ENCODE measurements at regions not wholly inside any gene's neighbourhood (a gene's known extent, or its start where the extent isn't known, plus 50 kb on each side); places are given as distances from the start of the nearest gene placed in this dataset.

DNA sequence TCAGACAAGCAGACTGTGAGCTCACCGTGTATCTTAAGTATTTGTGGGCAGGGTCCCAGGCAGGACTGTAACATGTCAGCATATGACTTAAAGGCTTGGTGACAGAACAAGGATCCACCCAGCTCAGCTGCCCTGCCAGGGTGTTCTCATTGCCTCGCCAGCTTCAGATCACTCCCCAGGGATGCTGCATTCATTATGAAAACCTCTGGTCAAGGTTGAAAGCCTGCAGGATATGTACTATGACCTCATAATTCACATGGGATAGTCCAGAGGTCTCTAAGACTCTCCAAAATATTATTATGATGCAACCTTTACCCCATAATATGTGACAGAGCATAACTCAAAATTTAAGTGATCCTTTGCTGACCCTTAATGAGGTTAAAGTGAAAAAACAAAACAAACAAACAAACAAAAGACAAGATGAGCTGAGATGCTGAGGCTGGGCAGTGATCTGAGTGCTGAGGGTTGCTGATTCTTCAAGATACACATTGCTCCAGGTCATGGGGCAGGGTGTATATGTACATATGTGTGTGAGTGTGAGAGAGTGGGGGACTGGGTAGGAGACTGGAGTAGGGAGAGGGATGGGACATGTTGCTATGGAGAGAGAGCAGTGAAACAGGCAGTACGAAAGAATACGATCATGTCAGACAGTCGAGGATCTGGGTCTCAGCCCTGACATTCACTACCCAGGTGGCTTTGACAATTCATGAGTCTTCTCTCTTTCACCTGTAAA lies 98.8 kb upstream of the DUSP10 start:
- TF ChIP-seq SUZ12 (IDR thresholded peaks at IDR 0.05; ENCODE audit: extremely low read depth, insufficient read depth, insufficient read length) (no peak), YY1 (IDR thresholded peaks at IDR 0.05; ENCODE audit: insufficient read depth, insufficient read length) (no peak), ZNF274 (IDR thresholded peaks at IDR 0.05; ENCODE audit: low read depth, low read length) (no peak)
- Histone ChIP-seq H3K9me3 (ENCODE audit: insufficient read depth, low read length) (no peaks in the 10 kb centered on the region), H3K4me1 (ENCODE audit: insufficient read depth, insufficient read length) (peaks cover under 1% of the 10 kb centered on the region), H3K4me3 (ENCODE audit: insufficient read length, low read depth) (no peak overlapping the region), H3K9ac (ENCODE audit: insufficient read length, low read depth) (no peak overlapping the region), H3K36me3 (ENCODE audit: insufficient read depth, insufficient read length, low read length) (no peaks in the 10 kb centered on the region), H3K27me3 (ENCODE audit: insufficient read depth, insufficient read length) (no peaks in the 10 kb centered on the region)
- DNase-seq (ENCODE audit: low read depth, low spot score), result no peak

DNA sequence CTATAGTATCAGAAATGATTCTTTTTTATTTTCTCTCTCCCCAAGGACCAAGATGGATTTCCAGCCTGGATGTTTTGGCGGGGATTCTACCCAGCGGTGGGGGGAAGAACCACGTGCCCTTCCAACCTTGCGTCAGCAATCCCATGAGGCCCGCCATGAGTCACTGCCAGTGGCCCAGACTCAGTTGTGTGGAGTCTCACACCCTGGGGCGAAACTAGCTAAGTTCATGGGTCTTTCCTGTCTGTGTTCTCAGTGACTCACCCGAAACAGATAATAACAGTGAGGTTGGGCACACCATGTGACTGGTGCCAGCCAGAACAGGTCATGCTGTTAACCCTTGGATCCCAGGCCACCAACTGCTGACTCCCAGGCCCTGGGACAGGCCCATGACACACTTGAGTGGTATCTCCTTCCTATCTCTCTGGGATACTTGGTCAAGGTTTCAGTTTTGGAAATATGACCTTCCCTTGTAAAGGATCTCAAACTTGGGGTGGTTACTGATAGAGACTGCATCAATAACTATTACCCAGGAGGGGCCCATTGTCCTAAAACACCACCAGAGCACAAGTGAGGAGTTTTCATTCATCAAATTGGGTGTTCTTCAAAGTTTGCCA lies 98.0 kb upstream of the DUSP10 start:
- DNase-seq (ENCODE audit: low read depth, low spot score), result no peak

DNA sequence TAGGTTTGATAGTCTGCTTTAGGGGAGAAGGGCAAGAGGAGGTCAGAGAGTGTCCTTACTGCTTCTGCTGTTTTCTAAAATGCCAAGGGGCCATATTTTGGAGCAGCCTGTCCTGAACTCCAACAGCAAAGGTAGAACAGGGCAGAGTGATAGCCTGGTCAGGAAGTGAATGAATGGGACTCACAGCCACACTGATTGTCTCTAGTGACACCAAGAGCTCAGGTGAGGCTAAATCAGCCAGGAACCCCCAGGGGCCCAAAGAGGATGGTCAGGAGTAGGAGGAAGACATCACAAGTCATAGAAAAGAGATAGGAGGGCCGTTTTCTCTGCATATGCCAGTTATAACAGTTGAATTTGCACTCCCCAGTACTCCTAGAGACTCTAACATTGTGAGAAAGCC lies 97.4 kb upstream of the DUSP10 start:
- TF ChIP-seq ZNF274 (IDR thresholded peaks at IDR 0.05; ENCODE audit: low read depth, low read length) (no peak), SUZ12 (IDR thresholded peaks at IDR 0.05; ENCODE audit: extremely low read depth, insufficient read depth, insufficient read length) (no peak), YY1 (IDR thresholded peaks at IDR 0.05; ENCODE audit: insufficient read depth, insufficient read length) (no peak)
- Histone ChIP-seq H3K9ac (ENCODE audit: insufficient read length, low read depth) (no peak overlapping the region), H3K4me3 (ENCODE audit: insufficient read length, low read depth) (no peak overlapping the region), H3K36me3 (ENCODE audit: insufficient read depth, insufficient read length, low read length) (no peaks in the 10 kb centered on the region), H3K9me3 (ENCODE audit: insufficient read depth, low read length) (no peaks in the 10 kb centered on the region), H3K27me3 (ENCODE audit: insufficient read depth, insufficient read length) (no peaks in the 10 kb centered on the region), H3K4me1 (ENCODE audit: insufficient read depth, insufficient read length) (no peaks in the 10 kb centered on the region)
- DNase-seq (ENCODE audit: low read depth, low spot score), result no peak

More for the DNA sequence above, 98.0 kb upstream of the DUSP10 start:
- H3K4me3 ChIP-seq (ENCODE audit: insufficient read length, low read depth), result no peak overlapping the region
- H3K4me1 ChIP-seq (ENCODE audit: insufficient read depth, insufficient read length), result no peaks in the 10 kb centered on the region
- no peaks in the 10 kb centered on the region for H3K36me3 ChIP-seq (ENCODE audit: insufficient read depth, insufficient read length, low read length)
- H3K9ac ChIP-seq (ENCODE audit: insufficient read length, low read depth), result no peak overlapping the region
- H3K27me3 ChIP-seq (ENCODE audit: insufficient read depth, insufficient read length), result no peaks in the 10 kb centered on the region
- no peak for TF ChIP-seq YY1 (IDR thresholded peaks at IDR 0.05; ENCODE audit: insufficient read depth, insufficient read length)
- no peak for TF ChIP-seq SUZ12 (IDR thresholded peaks at IDR 0.05; ENCODE audit: extremely low read depth, insufficient read depth, insufficient read length)
- TF ChIP-seq ZNF274 (IDR thresholded peaks at IDR 0.05; ENCODE audit: low read depth, low read length), result no peak
- no peaks in the 10 kb centered on the region for H3K9me3 ChIP-seq (ENCODE audit: insufficient read depth, low read length)

DNA sequence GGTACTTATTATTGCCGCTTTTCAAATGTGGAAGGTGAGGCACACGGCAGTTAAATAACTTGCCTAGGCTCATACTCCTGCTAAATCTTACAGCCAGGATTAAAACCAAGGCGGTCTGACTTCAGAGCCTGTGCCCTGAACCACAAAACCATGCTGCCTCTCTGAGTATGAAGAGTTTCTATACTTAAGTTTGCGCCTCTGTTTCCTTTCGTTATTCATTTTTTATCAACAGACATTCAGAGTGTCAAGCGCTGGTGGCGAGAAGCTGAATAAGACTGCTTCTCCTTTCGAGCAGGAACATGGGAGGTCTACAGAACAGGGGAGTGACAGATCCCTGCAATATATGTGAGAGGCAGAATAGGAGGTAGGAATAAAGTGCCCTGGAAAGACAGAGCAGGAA lies 96.0 kb upstream of the DUSP10 start:
- DNase-seq (ENCODE audit: low read depth, low spot score), result no peak
- Histone ChIP-seq H3K4me3 (ENCODE audit: insufficient read length, low read depth) (no peak overlapping the region), H3K9ac (ENCODE audit: insufficient read length, low read depth) (no peak overlapping the region), H3K4me1 (ENCODE audit: insufficient read depth, insufficient read length) (no peaks in the 10 kb centered on the region), H3K9me3 (ENCODE audit: insufficient read depth, low read length) (no peaks in the 10 kb centered on the region), H3K36me3 (ENCODE audit: insufficient read depth, insufficient read length, low read length) (no peaks in the 10 kb centered on the region), H3K27me3 (ENCODE audit: insufficient read depth, insufficient read length) (no peaks in the 10 kb centered on the region)
- TF ChIP-seq SUZ12 (IDR thresholded peaks at IDR 0.05; ENCODE audit: extremely low read depth, insufficient read depth, insufficient read length), result no peak
- TF ChIP-seq YY1 (IDR thresholded peaks at IDR 0.05; ENCODE audit: insufficient read depth, insufficient read length), result no peak
- no peak for TF ChIP-seq ZNF274 (IDR thresholded peaks at IDR 0.05; ENCODE audit: low read depth, low read length)

DNA sequence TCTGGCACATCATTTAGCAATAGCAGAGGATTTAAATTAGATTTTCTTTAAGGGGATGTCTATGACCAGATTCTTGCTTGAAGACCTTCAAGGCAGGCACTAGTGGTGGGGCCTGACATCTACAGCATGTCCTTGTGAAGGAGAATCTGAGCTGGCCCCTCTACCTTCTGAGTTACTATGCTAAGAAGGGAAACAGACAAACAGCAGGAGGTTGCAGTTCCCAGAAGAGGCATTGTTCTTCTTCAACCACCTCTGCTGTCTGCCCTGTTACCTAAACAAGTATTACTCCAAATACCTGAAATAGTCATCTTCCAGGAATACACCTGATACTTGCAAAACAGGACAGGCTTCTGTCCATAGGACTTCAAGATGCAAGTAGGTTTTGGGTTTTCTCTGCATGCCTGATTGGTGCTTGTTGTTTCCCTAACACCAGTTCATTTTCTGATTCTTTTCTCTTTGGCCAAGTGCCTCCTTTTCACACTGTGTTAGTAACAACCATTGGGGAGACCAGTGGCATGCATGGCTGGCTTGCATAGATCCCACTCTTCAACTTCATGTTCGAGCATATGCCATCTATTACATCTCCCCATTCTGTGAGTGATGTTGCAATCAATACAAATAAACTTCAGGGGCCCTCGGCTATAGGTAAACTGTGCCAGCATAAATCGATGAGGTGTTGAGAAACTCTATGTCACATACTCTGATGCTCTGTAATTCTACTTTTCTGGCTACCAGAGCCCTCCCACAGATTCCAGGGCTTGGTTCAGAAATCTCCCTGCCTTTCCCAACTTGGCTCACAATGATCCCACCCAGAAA lies 93.0 kb upstream of the DUSP10 start:
- no peak overlapping the region for H3K9ac ChIP-seq (ENCODE audit: insufficient read length, low read depth)
- DNase-seq (ENCODE audit: low read depth, low spot score), result no peak
- H3K36me3 ChIP-seq (ENCODE audit: insufficient read depth, insufficient read length, low read length), result no peaks in the 10 kb centered on the region
- H3K9me3 ChIP-seq (ENCODE audit: insufficient read depth, low read length), result no peaks in the 10 kb centered on the region
- H3K27me3 ChIP-seq (ENCODE audit: insufficient read depth, insufficient read length), result no peaks in the 10 kb centered on the region
- no peaks in the 10 kb centered on the region for H3K4me1 ChIP-seq (ENCODE audit: insufficient read depth, insufficient read length)
- TF ChIP-seq SUZ12 (IDR thresholded peaks at IDR 0.05; ENCODE audit: extremely low read depth, insufficient read depth, insufficient read length) (no peak), YY1 (IDR thresholded peaks at IDR 0.05; ENCODE audit: insufficient read depth, insufficient read length) (no peak), ZNF274 (IDR thresholded peaks at IDR 0.05; ENCODE audit: low read depth, low read length) (no peak)
- no peak overlapping the region for H3K4me3 ChIP-seq (ENCODE audit: insufficient read length, low read depth)

DNA sequence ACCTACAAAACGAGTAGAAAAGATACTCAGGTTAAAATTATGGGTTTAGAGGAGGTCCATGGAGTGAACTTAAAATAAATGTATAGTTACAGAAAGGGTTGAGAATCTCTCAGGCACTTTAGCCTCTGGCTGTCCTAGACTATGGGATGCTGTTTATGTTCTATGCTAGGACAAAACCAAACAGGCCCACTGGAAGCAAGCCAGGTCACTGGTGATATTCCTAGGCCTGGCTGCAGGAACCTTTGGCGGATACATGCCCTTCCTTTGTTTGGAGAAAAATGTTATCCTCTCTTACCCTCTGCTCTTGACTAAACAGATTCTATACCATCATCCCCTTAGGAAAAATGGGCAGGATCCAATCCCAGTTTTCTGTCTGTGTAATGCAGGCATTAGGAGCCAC lies 90.7 kb upstream of the DUSP10 start:
- H3K27me3 ChIP-seq (ENCODE audit: insufficient read depth, insufficient read length), result no peaks in the 10 kb centered on the region

DNA sequence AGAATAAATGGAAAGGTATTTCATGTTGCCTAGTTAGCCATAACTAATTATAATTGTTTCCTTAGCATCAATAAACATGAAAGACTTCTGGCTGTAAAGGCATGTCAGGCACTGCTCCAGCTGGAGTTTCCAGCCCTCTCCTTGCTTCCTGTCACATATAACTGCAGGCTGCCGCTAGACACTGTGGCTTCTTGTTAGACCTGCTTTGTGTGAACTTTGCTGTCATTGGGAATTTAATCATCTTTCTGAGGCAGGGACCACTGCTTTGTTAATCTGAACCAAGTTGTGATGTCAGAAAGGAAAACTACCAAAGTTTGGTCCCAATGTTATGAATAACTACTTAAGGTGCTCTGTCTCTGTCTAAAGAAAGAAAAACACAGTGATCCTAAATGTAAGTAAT lies 90.3 kb upstream of the DUSP10 start:
- Histone ChIP-seq H3K9ac (ENCODE audit: insufficient read length, low read depth) (no peak overlapping the region), H3K36me3 (ENCODE audit: insufficient read depth, insufficient read length, low read length) (no peaks in the 10 kb centered on the region), H3K4me3 (ENCODE audit: insufficient read length, low read depth) (no peak overlapping the region), H3K9me3 (ENCODE audit: insufficient read depth, low read length) (no peaks in the 10 kb centered on the region), H3K4me1 (ENCODE audit: insufficient read depth, insufficient read length) (no peaks in the 10 kb centered on the region), H3K27me3 (ENCODE audit: insufficient read depth, insufficient read length) (no peaks in the 10 kb centered on the region)
- DNase-seq (ENCODE audit: low read depth, low spot score), result no peak
- no peak for TF ChIP-seq ZNF274 (IDR thresholded peaks at IDR 0.05; ENCODE audit: low read depth, low read length)
- no peak for TF ChIP-seq YY1 (IDR thresholded peaks at IDR 0.05; ENCODE audit: insufficient read depth, insufficient read length)
- TF ChIP-seq SUZ12 (IDR thresholded peaks at IDR 0.05; ENCODE audit: extremely low read depth, insufficient read depth, insufficient read length), result no peak

More for the DNA sequence above, 90.7 kb upstream of the DUSP10 start:
- DNase-seq (ENCODE audit: low read depth, low spot score), result no peak
- H3K4me1 ChIP-seq (ENCODE audit: insufficient read depth, insufficient read length), result no peaks in the 10 kb centered on the region
- no peaks in the 10 kb centered on the region for H3K9me3 ChIP-seq (ENCODE audit: insufficient read depth, low read length)
- no peaks in the 10 kb centered on the region for H3K36me3 ChIP-seq (ENCODE audit: insufficient read depth, insufficient read length, low read length)
- H3K9ac ChIP-seq (ENCODE audit: insufficient read length, low read depth), result no peak overlapping the region
- no peak overlapping the region for H3K4me3 ChIP-seq (ENCODE audit: insufficient read length, low read depth)
- TF ChIP-seq ZNF274 (IDR thresholded peaks at IDR 0.05; ENCODE audit: low read depth, low read length) (no peak), YY1 (IDR thresholded peaks at IDR 0.05; ENCODE audit: insufficient read depth, insufficient read length) (no peak), SUZ12 (IDR thresholded peaks at IDR 0.05; ENCODE audit: extremely low read depth, insufficient read depth, insufficient read length) (no peak)

All from NT2/D1 (cell line).